Muscle layer of colon (tissue), 2 donors: ENCODE measurements at regions not wholly inside any gene's neighbourhood (a gene's known extent, or its start where the extent isn't known, plus 50 kb on each side); places are given as distances from the start of the nearest gene placed in this dataset.

Source experiments
- H3K27ac ChIP-seq: one replicate; pipeline ENCODE4 v1.7.0; 2013; ENCODE audit warnings: low read depth, mild to moderate bottlenecking, low read length, moderate library complexity
- H3K27me3 ChIP-seq, 2 donors: one replicate each; pipeline ENCODE4 v1.7.0; 2013; ENCODE audit warnings: low read length in 2 of 2, mild to moderate bottlenecking in 2 of 2; ENCODE audit not compliant: insufficient read depth in 2 of 2, control insufficient read depth in 1 of 2
- H3K36me3 ChIP-seq: one replicate; pipeline ENCODE4 v1.7.0; 2013; ENCODE audit warnings: mild to moderate bottlenecking, low read length; ENCODE audit not compliant: insufficient read depth
- H3K4me1 ChIP-seq: one replicate; pipeline ENCODE4 v1.7.0; 2013; ENCODE audit warnings: mild to moderate bottlenecking, low read length; ENCODE audit not compliant: insufficient read depth
- H3K4me3 ChIP-seq, 2 donors: one replicate each; pipeline ENCODE4 v1.7.0; 2013; ENCODE audit warnings: low read length in 2 of 2, low read depth in 1 of 2, mild to moderate bottlenecking in 1 of 2, moderate library complexity in 1 of 2
- H3K9ac ChIP-seq: one replicate; pipeline ENCODE4 v1.7.0; 2013; ENCODE audit warnings: low read length
- H3K9me3 ChIP-seq: one replicate; pipeline ENCODE4 v1.7.0; 2013; ENCODE audit warnings: mild to moderate bottlenecking, low read length
- donor health status: abdominal sarcoma.
- donor health status: Adenocarcinoma of cecum.

- H3K36me3 ChIP-seq = no peaks in the 10 kb centered on the region
- H3K27me3 ChIP-seq = no peaks in the 10 kb centered on the region
- H3K4me3 ChIP-seq = no peak overlapping the region
- no peak overlapping the region for H3K9ac ChIP-seq
- H3K9me3 ChIP-seq = no peaks in the 10 kb centered on the region
- no peaks in the 10 kb centered on the region for H3K4me1 ChIP-seq
- H3K27ac ChIP-seq = no peak overlapping the region
Observed at GRCh38 chr20:19072988-19073387, 139.5 kb upstream of the SLC24A3 start.

DNA sequence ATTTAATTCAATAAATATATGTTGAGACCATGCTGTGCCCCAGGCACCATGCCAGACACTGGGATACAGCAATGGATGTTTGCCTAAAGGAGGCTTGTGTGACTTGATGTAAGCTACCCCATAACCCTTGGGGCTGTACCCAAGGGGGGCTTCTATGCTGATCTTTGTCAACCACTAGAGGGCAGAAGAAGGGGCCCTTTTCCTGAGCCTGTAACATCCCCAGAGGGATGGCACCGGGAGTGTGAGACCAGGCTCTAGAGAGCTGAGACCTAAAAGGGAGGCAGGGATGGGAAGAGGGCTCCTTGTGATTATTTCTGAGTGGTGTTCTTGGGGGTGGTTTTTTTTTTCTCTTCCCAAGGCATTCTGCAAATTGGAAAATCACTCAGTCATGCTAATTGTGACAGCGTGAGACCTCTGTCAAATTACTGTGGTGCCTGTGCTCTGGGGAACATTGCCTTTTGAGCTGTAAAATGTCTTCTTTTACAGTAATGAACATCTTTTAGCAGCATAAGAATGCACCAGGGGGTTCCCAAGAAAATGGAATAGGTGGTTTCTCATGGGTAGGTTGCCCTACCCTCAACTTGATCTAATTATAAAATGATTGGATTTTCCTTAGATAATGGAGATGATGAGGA is 138.7 kb upstream of the SLC24A3 start:
- Histone ChIP-seq H3K9ac (no peak overlapping the region), H3K4me3 (no peak overlapping the region), H3K4me1 (no peaks in the 10 kb centered on the region), H3K27me3 (no peaks in the 10 kb centered on the region), H3K27ac (no peak overlapping the region), H3K9me3 (no peaks in the 10 kb centered on the region), H3K36me3 (no peaks in the 10 kb centered on the region)

GRCh38 chr20:19074356-19074755 is 138.1 kb upstream of the SLC24A3 start:
- Histone ChIP-seq H3K9ac (no peak overlapping the region), H3K4me1 (no peaks in the 10 kb centered on the region), H3K9me3 (no peaks in the 10 kb centered on the region), H3K4me3 (no peak overlapping the region), H3K36me3 (no peaks in the 10 kb centered on the region), H3K27ac (no peak overlapping the region), H3K27me3 (no peaks in the 10 kb centered on the region)

DNA sequence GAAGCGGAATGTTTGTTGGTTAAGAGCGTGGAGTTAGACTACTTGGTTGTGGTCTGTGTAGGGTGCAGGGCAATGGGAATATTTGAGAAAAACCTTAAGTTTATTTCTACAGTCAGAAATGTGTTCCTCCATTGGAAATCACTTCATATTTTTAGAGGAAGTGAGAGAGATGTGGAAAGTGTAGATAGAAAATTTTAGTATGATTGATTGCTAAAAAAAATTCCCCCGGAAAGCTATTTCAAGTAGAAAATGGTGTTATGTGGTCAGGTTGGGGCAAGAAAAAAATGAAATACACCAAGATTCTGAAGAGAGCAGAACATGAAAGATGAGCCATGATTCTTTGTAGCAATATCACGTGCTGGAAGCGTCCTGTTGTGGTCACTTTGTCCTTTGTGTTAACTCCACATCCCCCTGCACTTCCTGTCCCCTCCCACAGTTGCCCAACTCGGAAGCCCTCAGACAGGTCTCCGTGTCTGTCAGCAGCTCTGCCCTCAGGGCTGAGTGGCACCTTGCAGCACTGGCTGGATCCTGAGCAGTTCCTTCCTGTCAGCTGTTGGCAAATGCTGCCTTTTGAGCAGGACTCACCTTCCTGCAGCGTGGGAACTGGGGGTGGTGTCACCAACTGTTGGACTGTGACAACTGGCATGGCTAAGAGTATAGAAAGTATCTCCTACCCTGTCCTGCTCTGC is 137.5 kb upstream of the SLC24A3 start:
- no peaks in the 10 kb centered on the region for H3K27me3 ChIP-seq
- H3K4me3 ChIP-seq = no peak overlapping the region
- H3K36me3 ChIP-seq = no peaks in the 10 kb centered on the region

DNA sequence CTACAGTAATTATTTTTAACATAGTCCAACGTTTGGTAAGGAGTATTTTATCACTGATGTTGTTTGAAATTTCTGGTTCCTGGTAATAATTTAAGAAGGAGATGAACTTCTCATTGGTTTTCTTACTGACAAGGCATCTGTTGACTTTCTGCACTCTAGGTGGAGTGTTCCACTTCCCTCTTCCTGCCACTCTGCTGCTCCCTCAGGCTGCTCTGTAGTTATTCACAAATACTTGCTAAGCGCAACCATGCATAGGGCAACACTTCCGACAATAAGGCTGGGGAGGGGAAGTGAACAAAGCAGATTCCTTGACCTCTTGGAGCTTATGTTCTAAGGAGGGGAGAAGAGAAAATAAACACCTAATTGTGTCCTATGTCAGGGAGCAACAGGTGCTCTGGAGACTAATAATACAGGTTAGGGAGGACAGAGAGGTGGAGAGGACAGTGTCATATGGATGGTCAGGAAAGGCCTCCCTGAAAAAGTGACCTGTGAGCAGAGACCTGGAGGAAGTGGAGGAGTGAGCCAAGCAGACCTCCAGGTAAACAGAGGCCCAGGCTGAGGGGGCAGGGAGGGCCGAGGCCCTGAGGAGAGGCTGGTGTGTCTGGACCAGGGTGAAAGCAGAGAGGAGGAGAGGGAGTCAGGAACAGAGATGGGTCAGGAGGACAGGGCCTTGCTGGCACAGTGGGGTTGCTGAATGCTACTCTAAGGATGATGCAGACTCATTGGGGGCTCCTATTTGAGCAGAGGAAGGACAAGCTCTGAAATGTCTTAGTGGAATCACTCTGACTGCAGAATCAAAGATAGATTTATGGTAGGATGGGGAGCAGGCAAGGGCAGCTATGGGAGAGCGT is 134.8 kb upstream of the SLC24A3 start:
- Histone ChIP-seq H3K4me3 (no peak overlapping the region), H3K9me3 (no peaks in the 10 kb centered on the region), H3K9ac (no peak overlapping the region), H3K36me3 (no peaks in the 10 kb centered on the region), H3K27ac (no peak overlapping the region), H3K4me1 (no peaks in the 10 kb centered on the region), H3K27me3 (no peaks in the 10 kb centered on the region)

More for the DNA sequence above, 137.5 kb upstream of the SLC24A3 start:
- Histone ChIP-seq H3K9ac (no peak overlapping the region), H3K4me1 (no peaks in the 10 kb centered on the region), H3K9me3 (no peaks in the 10 kb centered on the region), H3K27ac (no peak overlapping the region)

- no peaks in the 10 kb centered on the region for H3K27me3 ChIP-seq
- no peak overlapping the region for H3K27ac ChIP-seq
- no peaks in the 10 kb centered on the region for H3K9me3 ChIP-seq
- H3K4me1 ChIP-seq = no peaks in the 10 kb centered on the region
- no peaks in the 10 kb centered on the region for H3K36me3 ChIP-seq
- no peak overlapping the region for H3K9ac ChIP-seq
- H3K4me3 ChIP-seq = no peak overlapping the region
Observed at GRCh38 chr20:19078448-19079373, 133.7 kb upstream of the SLC24A3 start.

DNA sequence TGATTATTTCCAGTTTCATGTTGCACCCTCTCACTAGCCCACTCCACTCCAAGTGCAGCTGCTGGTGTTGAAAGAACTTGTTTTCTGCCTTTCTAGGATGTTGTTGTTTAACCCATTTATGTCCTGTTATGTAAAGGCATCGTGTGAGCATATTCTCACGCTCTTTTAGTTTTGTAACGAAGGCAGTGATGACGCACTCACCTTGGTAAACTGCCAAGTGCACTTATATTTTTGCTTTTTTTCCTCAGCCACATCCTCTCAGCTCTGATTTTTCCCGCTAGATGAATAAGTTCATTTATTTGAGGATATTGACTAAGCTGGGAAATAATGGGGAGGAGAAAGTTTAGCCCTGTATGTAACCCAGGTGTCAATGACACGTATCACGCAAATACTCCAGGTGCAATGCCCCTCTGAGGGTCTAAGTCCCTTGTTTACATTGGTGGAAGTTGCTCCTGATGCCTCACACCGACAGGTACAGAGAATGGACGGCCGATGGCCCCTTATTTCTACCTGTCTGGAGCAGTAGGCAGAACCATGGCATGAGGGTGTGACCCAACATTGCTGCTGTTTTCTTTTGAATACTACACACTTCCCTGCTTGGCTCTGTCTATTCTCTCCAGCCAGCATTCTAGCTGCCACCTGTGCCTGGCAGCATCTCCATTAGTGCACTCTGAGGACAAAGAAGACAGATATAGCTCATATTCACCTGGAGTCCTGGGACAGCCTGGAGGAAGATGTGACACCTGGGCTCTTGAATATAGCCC is 132.7 kb upstream of the SLC24A3 start:
- no peak overlapping the region for H3K9ac ChIP-seq
- H3K27me3 ChIP-seq = no peaks in the 10 kb centered on the region
- H3K4me1 ChIP-seq = no peaks in the 10 kb centered on the region
- no peak overlapping the region for H3K4me3 ChIP-seq
- H3K36me3 ChIP-seq = no peaks in the 10 kb centered on the region
- no peaks in the 10 kb centered on the region for H3K9me3 ChIP-seq
- H3K27ac ChIP-seq = no peak overlapping the region

- Histone ChIP-seq H3K36me3 (no peaks in the 10 kb centered on the region), H3K4me1 (no peaks in the 10 kb centered on the region), H3K4me3 (no peak overlapping the region), H3K27ac (no peak overlapping the region), H3K9ac (no peak overlapping the region), H3K27me3 (no peaks in the 10 kb centered on the region), H3K9me3 (no peaks in the 10 kb centered on the region)
Observed at GRCh38 chr20:19081937-19082336, 130.5 kb upstream of the SLC24A3 start.

- H3K36me3 ChIP-seq = no peaks in the 10 kb centered on the region
- no peak overlapping the region for H3K27ac ChIP-seq
- no peak overlapping the region for H3K4me3 ChIP-seq
- H3K9ac ChIP-seq = no peak overlapping the region
- H3K4me1 ChIP-seq = no peaks in the 10 kb centered on the region
- no peaks in the 10 kb centered on the region for H3K27me3 ChIP-seq
- no peaks in the 10 kb centered on the region for H3K9me3 ChIP-seq
Observed at GRCh38 chr20:19083136-19083621, 129.3 kb upstream of the SLC24A3 start.

DNA sequence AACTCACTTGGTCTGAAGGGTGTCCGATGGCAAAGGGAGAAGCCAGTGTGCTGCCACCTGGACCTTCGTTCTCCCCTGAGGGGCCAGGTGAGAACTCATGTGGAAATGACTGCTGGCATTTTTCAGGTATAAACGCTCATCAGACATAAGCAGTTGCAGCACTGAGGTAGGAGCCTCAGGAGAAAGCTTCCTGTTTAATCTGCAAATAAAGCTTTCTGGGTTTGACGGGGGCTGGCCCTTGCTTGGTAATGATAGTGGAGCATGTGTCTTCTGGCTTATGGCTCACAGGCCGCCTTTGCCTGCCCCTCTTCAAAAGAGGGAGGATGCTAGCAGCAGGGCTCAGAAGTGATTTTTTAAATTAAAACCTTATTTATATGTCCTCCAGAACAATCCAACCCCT is 122.1 kb upstream of the SLC24A3 start:
- H3K4me1 ChIP-seq = no peaks in the 10 kb centered on the region
- H3K27me3 ChIP-seq = no peaks in the 10 kb centered on the region
- H3K36me3 ChIP-seq = no peaks in the 10 kb centered on the region
- no peak overlapping the region for H3K4me3 ChIP-seq
- H3K9me3 ChIP-seq = no peaks in the 10 kb centered on the region
- H3K27ac ChIP-seq = no peak overlapping the region
- no peak overlapping the region for H3K9ac ChIP-seq
